ENCODE measurements at regions not wholly inside any gene's neighbourhood (a gene's known extent, or its start where the extent isn't known, plus 50 kb on each side); places are given as distances from the start of the nearest gene placed in this dataset.
"Not testable (repeated sequence)": the region's sequence is repeated elsewhere in the genome, so short reads cannot be mapped to it uniquely, and the experiment has no call there.

DNA sequence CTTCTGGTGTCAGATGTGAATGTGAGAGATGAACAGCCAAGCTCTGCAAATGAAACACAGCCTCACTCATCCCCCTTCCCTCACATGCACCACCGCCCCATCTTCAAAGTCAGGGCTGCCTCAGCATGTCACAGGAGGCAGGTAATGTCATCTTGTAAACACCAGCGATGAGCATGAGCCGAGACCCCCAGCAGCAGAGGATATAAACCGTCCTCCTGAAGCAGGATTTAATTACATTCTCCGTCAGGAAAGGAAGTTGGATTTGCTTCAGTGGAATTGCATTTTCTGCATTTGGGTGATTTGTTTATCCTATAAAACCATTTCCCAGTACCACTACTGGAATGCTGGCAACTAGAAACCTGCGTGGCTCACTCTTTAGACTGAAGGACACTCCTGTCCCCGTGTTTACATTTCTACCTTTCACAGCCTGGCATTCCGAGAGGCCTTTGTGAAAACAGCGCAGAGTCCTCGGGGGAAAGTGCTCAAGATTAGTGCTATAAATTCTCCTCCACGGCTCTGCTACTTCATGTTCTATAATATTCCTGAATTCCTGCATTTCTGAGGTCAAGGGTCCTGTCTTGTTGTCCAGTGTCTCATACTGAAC is 619.2 kb downstream of the IRS1 start:
- H3K27me3 ChIP-seq (replicated peaks), result no peaks in the 10 kb centered on the region
- H3K4me3 ChIP-seq, result no peak overlapping the region
- H3K9me3 ChIP-seq (replicated peaks), result no peaks in the 10 kb centered on the region
- H3K4me1 ChIP-seq (replicated peaks), result peaks cover 29% of the 10 kb centered on the region
- H3K27ac ChIP-seq, result no peak overlapping the region
- H3K36me3 ChIP-seq, result no peaks in the 10 kb centered on the region; the same call in 1 of the 2 replicates
- DNase-seq (ENCODE audit: low read depth in 1 of 2, low spot score in 2 of 2), result no peak

DNA sequence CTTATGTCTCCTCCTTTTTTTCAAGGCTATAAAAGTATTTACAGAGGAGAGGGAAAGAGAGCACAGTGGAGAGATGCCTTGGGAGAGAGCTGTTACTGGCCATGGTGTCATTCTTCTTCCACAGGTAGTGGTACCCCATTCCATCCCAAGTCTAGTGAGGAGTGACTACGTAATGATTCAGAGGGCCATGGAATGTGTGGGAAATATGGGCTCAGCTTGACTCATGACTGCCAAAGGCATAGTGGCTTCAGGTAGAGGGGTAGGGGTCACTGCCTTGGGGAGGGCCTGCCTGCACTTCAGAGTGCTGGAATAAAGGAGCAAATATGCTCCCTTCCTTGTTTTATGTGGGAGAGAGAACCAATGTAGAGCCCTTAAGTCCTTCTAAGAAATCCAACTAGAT is 620.6 kb downstream of the IRS1 start:
- Histone ChIP-seq H3K9me3 (replicated peaks) (no peaks in the 10 kb centered on the region), H3K4me1 (replicated peaks) (peaks cover 16% of the 10 kb centered on the region), H3K4me3 (no peak overlapping the region), H3K36me3 (no peaks in the 10 kb centered on the region; the same call in 1 of the 2 replicates), H3K27me3 (replicated peaks) (no peaks in the 10 kb centered on the region), H3K27ac (no peak overlapping the region)
- no peak for DNase-seq (ENCODE audit: low read depth in 1 of 2, low spot score in 2 of 2)

DNA sequence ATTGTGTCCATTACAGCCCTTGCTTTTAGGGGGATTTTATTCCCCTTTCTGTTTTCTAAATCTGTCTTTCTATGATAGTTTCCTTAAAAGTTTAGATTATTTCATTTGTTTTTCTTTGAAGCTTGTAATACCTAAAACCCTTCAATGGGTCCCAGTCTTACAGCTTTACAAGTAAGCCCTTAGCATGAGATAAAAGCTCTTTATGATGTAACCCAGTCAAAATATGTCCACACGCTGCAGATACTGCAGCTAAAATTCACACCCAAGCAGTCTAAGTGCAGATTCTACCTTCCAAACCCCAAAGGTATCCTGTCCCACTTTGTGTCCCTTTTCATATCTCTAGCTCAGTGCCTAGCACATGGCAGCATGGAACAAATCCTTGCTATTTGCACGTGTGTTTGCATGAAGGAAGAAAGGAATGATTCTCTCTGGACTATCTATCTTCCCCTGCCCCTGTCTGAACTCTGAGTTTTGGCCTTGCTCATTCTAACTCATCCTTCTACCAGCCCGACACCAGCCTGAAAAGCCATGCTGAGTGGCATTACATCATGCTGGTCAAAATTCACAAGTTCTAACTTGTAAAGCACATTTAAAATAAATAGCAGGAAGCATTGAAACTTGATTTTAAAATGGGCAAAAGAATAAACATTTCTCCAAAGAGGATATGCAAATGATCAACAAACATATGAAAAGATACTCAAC is 623.2 kb downstream of the IRS1 start:
- H3K27me3 ChIP-seq (replicated peaks), result no peaks in the 10 kb centered on the region
- no peak for DNase-seq (ENCODE audit: low read depth in 1 of 2, low spot score in 2 of 2)
- no peak overlapping the region for H3K4me3 ChIP-seq
- H3K36me3 ChIP-seq, result no peaks in the 10 kb centered on the region; the same call in 1 of the 2 replicates
- H3K4me1 ChIP-seq (replicated peaks), result peaks cover 9% of the 10 kb centered on the region; the same call in 1 of the 2 replicates
- H3K27ac ChIP-seq, result no peak overlapping the region
- H3K9me3 ChIP-seq (replicated peaks), result no peaks in the 10 kb centered on the region

DNA sequence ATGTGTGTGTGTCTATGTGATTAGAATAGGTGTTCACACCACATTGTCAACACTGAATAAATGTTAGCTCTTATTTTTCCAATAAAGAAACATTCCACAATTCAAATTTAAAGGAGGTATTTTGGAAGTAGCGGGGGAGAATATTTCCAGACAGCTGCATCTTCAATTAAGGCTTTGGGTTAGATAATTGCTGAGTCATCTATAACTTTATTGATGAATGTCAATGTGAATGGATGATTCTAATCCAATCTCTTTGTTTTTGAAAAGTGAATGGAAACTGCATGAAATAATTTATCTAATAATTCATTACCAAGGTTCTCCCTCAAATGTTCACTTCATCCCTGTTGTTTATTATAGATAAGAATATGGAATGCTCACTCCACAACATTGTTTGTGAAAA is 625.2 kb downstream of the IRS1 start:
- peaks cover 4% of the 10 kb centered on the region; the same call in 1 of the 2 replicates for H3K4me1 ChIP-seq (replicated peaks)
- H3K4me3 ChIP-seq, result no peak overlapping the region
- DNase-seq (ENCODE audit: low read depth in 1 of 2, low spot score in 2 of 2), result no peak
- H3K27ac ChIP-seq, result no peak overlapping the region
- no peaks in the 10 kb centered on the region for H3K27me3 ChIP-seq (replicated peaks)
- H3K36me3 ChIP-seq, result no peaks in the 10 kb centered on the region; the same call in 1 of the 2 replicates
- H3K9me3 ChIP-seq (replicated peaks), result no peaks in the 10 kb centered on the region

DNA sequence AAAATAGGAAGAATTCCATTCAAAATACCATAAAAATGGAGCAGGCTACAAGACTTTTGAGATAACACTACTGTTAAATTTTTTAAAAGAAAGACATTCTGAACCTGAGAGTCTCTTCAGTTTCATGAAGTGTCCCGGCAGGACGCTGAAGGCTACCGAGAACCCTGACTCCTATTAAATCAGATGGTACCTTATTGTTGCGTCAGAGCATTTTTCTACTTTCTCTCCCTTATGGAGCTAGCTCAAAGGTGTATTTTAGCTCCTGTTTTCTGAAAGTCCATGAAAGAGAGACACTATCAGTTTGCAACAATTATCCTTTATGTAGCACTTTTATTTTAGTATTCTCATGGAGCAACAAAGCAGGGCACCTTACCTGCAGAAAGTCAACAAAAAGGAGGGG is 626.7 kb downstream of the IRS1 start:
- Histone ChIP-seq H3K36me3 (no peaks in the 10 kb centered on the region; the same call in 1 of the 2 replicates), H3K4me1 (replicated peaks) (no peaks in the 10 kb centered on the region), H3K27ac (no peak overlapping the region), H3K9me3 (replicated peaks) (no peaks in the 10 kb centered on the region), H3K4me3 (no peak overlapping the region), H3K27me3 (replicated peaks) (no peaks in the 10 kb centered on the region)
- DNase-seq (ENCODE audit: low read depth in 1 of 2, low spot score in 2 of 2), result no peak

DNA sequence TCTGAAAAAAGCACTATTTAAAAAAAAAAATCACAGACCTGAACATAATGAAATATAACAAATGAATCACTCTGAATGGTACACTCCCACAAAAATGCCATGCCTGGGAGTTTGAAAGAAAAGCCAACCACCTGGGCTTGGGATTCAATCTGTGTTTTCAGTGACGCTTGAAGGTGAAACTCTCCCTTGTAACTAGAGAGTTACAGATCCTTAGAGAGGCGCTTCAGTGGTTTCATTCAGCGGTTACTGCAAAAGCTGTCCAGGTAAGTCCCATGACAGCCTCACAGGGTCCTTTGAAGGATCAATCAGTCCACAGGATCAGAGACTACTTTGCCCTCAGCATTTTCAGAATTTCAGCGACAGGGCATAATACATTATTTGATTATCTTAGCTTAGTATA is 627.3 kb downstream of the IRS1 start:
- Histone ChIP-seq H3K4me3 (no peak overlapping the region), H3K36me3 (no peaks in the 10 kb centered on the region), H3K27ac (no peak overlapping the region), H3K9me3 (replicated peaks) (no peaks in the 10 kb centered on the region), H3K4me1 (replicated peaks) (no peaks in the 10 kb centered on the region), H3K27me3 (replicated peaks) (no peaks in the 10 kb centered on the region)
- no peak for DNase-seq (ENCODE audit: low read depth in 1 of 2, low spot score in 2 of 2)

DNA sequence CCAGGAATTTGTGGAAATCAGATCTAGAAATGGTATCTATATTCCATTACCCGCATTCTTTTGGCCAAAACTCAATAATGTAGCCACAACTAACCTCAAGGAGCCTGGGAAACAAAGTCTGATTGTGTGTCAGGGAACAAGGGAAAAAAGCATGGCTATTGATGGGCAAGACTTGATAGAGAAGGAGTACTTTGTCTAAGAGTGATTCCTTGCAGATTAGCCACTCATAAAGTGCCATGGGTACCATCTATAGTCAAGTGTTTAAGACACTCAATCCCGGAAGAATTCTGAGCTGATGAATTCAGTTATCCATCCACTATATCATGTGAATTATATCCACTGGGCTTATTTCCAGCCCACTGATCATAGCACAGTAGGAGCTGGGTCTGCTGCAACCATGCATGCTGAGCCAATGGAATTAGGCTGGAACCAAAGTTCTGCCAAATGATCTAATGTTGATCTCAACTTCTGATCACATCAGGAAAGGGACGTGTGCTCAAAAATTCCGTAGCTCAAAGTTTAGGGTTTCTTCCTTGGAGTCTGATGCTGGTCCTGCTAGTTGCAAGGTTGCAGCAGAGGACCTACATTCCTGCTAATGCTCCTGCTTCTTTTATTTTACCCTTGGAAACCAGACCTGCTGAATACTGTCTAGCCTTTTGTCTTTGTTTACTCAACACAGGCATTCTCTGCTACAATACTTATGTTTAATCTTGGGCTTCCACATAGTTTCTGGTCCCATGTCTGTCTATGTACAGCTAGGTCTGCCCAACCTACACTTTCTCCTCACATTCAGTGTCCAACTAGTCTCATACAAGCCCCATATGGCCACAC is 629.7 kb downstream of the IRS1 start:
- Histone ChIP-seq H3K4me3 (no peak overlapping the region), H3K27ac (no peak overlapping the region), H3K9me3 (replicated peaks) (no peaks in the 10 kb centered on the region), H3K4me1 (replicated peaks) (no peaks in the 10 kb centered on the region), H3K36me3 (no peaks in the 10 kb centered on the region), H3K27me3 (replicated peaks) (no peaks in the 10 kb centered on the region)
- no peak for DNase-seq (ENCODE audit: low read depth in 1 of 2, low spot score in 2 of 2)

DNA sequence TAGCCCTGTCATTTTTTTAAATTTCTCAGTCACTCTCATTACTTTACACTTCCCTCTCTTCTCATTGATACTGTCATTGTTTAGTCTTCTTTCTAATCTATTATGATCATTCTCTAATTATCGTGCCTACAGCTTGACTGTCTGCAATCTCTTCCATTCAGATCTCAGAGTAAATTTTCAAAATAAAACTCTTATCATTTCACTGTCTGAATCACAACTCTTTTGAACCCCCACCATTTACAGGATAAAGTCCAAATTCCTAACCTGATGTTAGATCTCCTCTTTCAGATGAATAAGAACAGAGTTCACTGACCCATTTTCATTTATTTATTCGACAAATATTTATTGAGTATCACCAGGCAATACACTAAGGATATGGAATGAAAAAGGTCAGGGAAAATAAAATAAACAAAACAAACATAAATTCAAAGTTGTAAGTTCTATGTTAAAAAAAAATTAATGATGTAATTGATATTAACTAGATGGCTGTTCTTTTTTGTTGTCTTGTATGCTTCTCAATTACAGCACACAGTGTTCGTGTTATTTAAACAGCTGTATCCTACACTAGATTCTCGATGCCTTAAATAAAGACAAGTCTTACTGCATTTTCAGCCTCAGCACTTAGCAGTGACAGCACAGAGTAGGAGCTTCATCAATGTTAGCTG is 631.0 kb downstream of the IRS1 start:
- H3K27ac ChIP-seq, result no peak overlapping the region
- H3K4me3 ChIP-seq, result no peak overlapping the region

DNA sequence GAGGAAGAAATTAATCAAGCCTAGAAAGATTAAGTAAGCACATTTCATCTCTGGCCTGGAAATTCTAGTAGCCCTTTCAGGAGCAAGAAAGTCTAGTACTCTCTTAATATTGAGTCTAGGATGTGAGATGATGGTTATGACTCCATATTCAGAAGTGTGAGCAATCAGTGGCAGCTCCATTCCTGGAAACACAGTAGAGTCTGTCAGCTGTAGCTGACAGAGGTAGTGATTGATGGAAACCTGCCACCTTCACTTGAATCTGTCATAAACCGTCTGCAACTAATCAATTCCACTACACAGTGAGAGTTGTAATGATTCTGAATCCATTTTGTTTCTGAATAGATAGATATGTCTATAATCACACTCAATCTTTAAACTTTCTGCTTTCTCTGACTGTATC is 635.1 kb downstream of the IRS1 start:
- no peak for DNase-seq (ENCODE audit: low read depth in 1 of 2, low spot score in 2 of 2)
- Histone ChIP-seq H3K4me3 (no peak overlapping the region), H3K9me3 (replicated peaks) (no peaks in the 10 kb centered on the region)

More for the DNA sequence above, 631.0 kb downstream of the IRS1 start:
- Histone ChIP-seq H3K36me3 (no peaks in the 10 kb centered on the region), H3K9me3 (replicated peaks) (no peaks in the 10 kb centered on the region), H3K4me1 (replicated peaks) (no peaks in the 10 kb centered on the region), H3K27me3 (replicated peaks) (no peaks in the 10 kb centered on the region)
- no peak for DNase-seq (ENCODE audit: low read depth in 1 of 2, low spot score in 2 of 2)

DNA sequence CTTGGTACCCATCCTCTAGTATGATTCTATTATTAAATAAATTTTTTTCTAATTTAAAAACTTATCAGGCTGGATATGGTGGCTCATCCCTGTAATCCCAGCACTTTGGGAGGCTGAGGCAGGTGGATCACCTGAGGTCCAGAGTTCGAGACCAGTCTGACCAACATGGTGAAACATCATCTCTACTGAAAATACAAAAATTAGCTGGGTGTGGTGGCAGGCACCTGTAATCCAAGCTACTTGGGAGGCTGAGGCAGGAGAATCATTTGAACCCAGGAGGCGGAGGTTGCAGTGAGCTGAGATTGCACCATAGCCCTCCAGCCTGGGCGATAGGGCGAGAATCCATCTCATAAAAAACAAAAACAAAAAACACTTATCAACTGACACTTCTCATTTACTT is 639.0 kb downstream of the IRS1 start:
- not testable (repeated sequence) for H3K27me3 ChIP-seq (replicated peaks); DNase-seq (ENCODE audit: low read depth in 1 of 2, low spot score in 2 of 2); H3K36me3 ChIP-seq; H3K9me3 ChIP-seq (replicated peaks); H3K27ac ChIP-seq; H3K4me3 ChIP-seq
- H3K4me1 ChIP-seq (replicated peaks), result peaks cover 16% of the 10 kb centered on the region

More for the DNA sequence above, 635.1 kb downstream of the IRS1 start:
- H3K27me3 ChIP-seq (replicated peaks), result no peaks in the 10 kb centered on the region
- no peak overlapping the region for H3K27ac ChIP-seq
- no peaks in the 10 kb centered on the region for H3K36me3 ChIP-seq
- peaks cover 8% of the 10 kb centered on the region for H3K4me1 ChIP-seq (replicated peaks)

DNA sequence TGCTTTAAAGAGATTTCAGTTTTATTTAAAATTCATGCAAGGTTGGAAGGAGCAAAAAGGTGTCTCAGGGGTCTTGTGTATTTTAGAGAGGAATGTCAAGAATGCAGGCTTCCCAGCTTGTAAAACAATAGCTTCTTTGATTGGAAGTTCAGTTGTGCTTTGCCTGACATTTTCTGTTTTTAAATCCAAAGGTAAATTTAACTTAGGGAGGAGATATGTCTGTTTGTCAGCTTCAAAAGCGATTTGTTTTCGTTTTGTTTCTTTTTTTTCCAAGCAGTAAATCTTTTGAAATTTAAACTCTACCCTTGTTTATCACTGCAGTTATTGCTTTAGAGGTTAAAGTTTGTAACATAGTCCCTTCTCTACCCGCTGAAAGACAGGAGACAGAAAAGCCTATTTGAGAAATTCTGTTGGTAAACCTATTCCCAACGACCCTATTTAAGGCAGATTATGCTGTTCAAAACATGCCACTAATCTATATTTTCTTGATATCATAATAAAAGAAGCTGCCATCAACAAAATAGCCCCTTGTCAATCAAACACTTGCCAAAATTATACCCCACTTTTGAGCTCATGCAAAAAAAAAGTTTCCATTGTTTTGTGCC is 639.6 kb downstream of the IRS1 start:
- no peaks in the 10 kb centered on the region for H3K9me3 ChIP-seq (replicated peaks)
- peak overlapping the region; percentile 46 for H3K27ac ChIP-seq
- peak in 1 of 2 experiments; percentile 45 for DNase-seq (ENCODE audit: low read depth in 1 of 2, low spot score in 2 of 2)
- no peaks in the 10 kb centered on the region for H3K36me3 ChIP-seq
- peaks cover 22% of the 10 kb centered on the region for H3K4me1 ChIP-seq (replicated peaks)
- H3K4me3 ChIP-seq, result no peak overlapping the region
- H3K27me3 ChIP-seq (replicated peaks), result no peaks in the 10 kb centered on the region

DNA sequence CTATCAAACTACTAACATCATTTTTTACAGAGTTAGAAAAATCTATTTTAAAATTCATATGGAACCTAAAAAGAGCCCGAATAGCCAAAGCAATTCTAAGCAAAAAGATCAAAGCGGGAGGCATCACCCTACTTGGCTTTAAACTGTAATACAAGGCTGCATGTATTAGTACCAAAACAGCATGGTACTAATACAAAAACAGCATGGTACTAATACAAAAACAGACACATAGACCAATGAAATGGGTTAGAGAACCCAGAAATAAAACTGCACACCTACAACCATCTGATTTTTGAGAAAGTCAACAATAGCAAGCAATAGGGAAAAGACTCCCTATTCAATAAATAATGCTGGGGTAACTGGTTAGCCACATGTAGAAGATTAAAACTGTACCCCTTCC is 640.7 kb downstream of the IRS1 start:
- no peak overlapping the region for H3K4me3 ChIP-seq
- no peaks in the 10 kb centered on the region for H3K36me3 ChIP-seq
- no peak for DNase-seq (ENCODE audit: low read depth in 1 of 2, low spot score in 2 of 2)
- no peaks in the 10 kb centered on the region for H3K27me3 ChIP-seq (replicated peaks)
- H3K4me1 ChIP-seq (replicated peaks), result peaks cover 22% of the 10 kb centered on the region
- peak overlapping the region; percentile 46; the same call in 1 of the 2 replicates for H3K27ac ChIP-seq
- H3K9me3 ChIP-seq (replicated peaks), result no peaks in the 10 kb centered on the region

DNA sequence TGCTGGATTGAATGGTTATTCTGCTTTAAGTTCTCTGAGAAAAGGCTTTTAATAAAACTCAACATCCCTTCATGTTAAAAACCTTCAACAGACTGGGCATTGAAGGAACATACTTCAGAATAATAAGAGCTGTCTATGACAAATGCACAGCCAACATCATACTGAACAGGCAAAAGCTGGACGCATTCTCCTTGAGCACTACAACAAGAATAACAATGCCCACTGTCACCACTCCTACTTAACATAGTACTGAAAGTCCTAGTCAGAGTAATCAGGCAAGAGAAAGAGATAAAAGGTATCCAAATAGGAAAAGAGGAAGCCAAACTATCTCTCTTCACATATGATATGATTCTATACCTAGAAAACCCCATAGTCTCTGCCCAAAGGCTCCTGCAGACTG is 641.4 kb downstream of the IRS1 start:
- H3K4me1 ChIP-seq (replicated peaks), result peaks cover 28% of the 10 kb centered on the region
- H3K27ac ChIP-seq, result no peak overlapping the region
- H3K27me3 ChIP-seq (replicated peaks), result no peaks in the 10 kb centered on the region
- DNase-seq (ENCODE audit: low read depth in 1 of 2, low spot score in 2 of 2), result no peak
- H3K9me3 ChIP-seq (replicated peaks), result no peaks in the 10 kb centered on the region
- H3K36me3 ChIP-seq, result no peaks in the 10 kb centered on the region
- no peak overlapping the region for H3K4me3 ChIP-seq

Data from SJSA1 (cell line).